GM12878 (cell line): ENCODE measurements at regions not wholly inside any gene's neighbourhood (a gene's known extent, or its start where the extent isn't known, plus 50 kb on each side); places are given as distances from the start of the nearest gene placed in this dataset.

Source experiments
- ATAC-seq: fragments of 200-7000 bp; cut with Tn5 transposase; 3 replicates; pipeline ENCODE4 v1.9.1; 2020; ENCODE audit warnings: mild to moderate bottlenecking, moderate library complexity
- BruUV-seq: library from RNA; stranded (reverse); fragments of 400-500 nt; replicated peaks from 2 replicates; lab custom pipeline; 2021; lab: Mats Ljungman, UMichigan
- CTCF ChIA-PET: fragments of 300-600 bp; sonication (Branson Sonifier 250); formaldehyde crosslinking; extraction: SDS; loops from one replicate; lab custom pipeline; 2021; ENCODE audit warnings: inconsistent platforms; lab: Yijun Ruan, JAX
- POLR2A ChIA-PET: fragments of 350-600 bp; formaldehyde crosslinking; extraction: SDS; loops from one replicate; lab custom pipeline; 2021; ENCODE audit warnings: inconsistent platforms; lab: Charles Lee
- RAD21 ChIA-PET: fragments of 300-600 bp; sonication (Branson Sonifier 250); formaldehyde crosslinking; loops from one replicate; lab custom pipeline; 2023; ENCODE audit warnings: antibody characterized with exemption; ENCODE audit not compliant: unreplicated experiment; lab: Charles Lee
- SMC1A ChIA-PET: fragments of 300-600 bp; sonication (Branson Sonifier 250); formaldehyde crosslinking; loops from one replicate; lab custom pipeline; 2023; ENCODE audit not compliant: unreplicated experiment, uncharacterized antibody; lab: Charles Lee
- DNase-seq: peaks from one replicate; pipeline ENCODE4 v3.0.0-alpha.2; 2011; ENCODE audit warnings: low read depth, low spot score
- FAIRE-seq: peaks from 3 replicates; lab custom pipeline; 2011; peaks lifted over from hg19 to GRCh38; lab: Jason Lieb, UNC
- H2AFZ ChIP-seq: 2 replicates; pipeline ENCODE4 v1.6.0; 2011; ENCODE audit warnings: low read depth, low read length, control low read depth; ENCODE audit not compliant: control insufficient read depth
- H3K27ac ChIP-seq: 2 replicates; pipeline ENCODE4 v1.5.1; 2011; ENCODE audit warnings: control low read depth; ENCODE audit not compliant: control insufficient read depth, insufficient read depth
- H3K27me3 ChIP-seq, 2 experiments: replicated peaks in 1 of 2; 2 replicates each; pipeline versions ENCODE4 v1.6.0 to v1.6.1; 2011; ENCODE audit warnings: low read length in 1 of 2; ENCODE audit not compliant: control insufficient read depth in 2 of 2, insufficient read depth in 2 of 2
- H3K36me3 ChIP-seq, 2 experiments: 2 replicates each; pipeline ENCODE4 v1.5.1; 2011; ENCODE audit warnings: low read length in 1 of 2; ENCODE audit not compliant: control insufficient read depth in 2 of 2, insufficient read depth in 2 of 2
- H3K4me1 ChIP-seq: 2 replicates; pipeline ENCODE4 v1.6.1; 2011; ENCODE audit warnings: mild to moderate bottlenecking, low read length, moderate library complexity, mixed read lengths; ENCODE audit not compliant: control insufficient read depth, insufficient read depth
- H3K4me2 ChIP-seq: 2 replicates; pipeline ENCODE4 v1.6.0; 2011; ENCODE audit warnings: control low read depth; ENCODE audit not compliant: control insufficient read depth, insufficient read depth
- H3K4me3 ChIP-seq: fragments of 200-600 bp; sonication (generic); 2 replicates; pipeline ENCODE4 v1.5.1; 2016
- H3K79me2 ChIP-seq: 2 replicates; pipeline ENCODE4 v1.6.0; 2011; ENCODE audit warnings: low read length; ENCODE audit not compliant: control insufficient read depth, insufficient read depth
- H3K9ac ChIP-seq: 2 replicates; pipeline ENCODE4 v1.8.0; 2011; ENCODE audit warnings: low read length, control low read depth, mixed read lengths; ENCODE audit not compliant: control insufficient read depth, insufficient read depth
- H3K9me3 ChIP-seq: replicated peaks from 3 replicates; pipeline ENCODE4 v1.5.1; 2011; ENCODE audit warnings: mild to moderate bottlenecking, low read length; ENCODE audit not compliant: control insufficient read depth, insufficient read depth
- H4K20me1 ChIP-seq: 2 replicates; pipeline ENCODE4 v1.6.0; 2011; ENCODE audit not compliant: control insufficient read depth, insufficient read depth
- CHD2 ChIP-seq: IDR thresholded peaks from 2 replicates; pipeline ENCODE4 v1.6.1; 2011; ENCODE audit warnings: low read depth, low read length, improper control_type of control experiment, borderline replicate concordance
- CUX1 ChIP-seq: IDR thresholded peaks from 2 replicates; pipeline ENCODE4 v1.6.1; 2012; ENCODE audit warnings: improper control_type of control experiment, low read depth, low read length; ENCODE audit not compliant: insufficient replicate concordance
- NR2C1 ChIP-seq: fragments of 450-650 bp; IDR thresholded peaks from 2 replicates; pipeline ENCODE4 v1.6.1; 2017; ENCODE audit warnings: antibody characterized with exemption, mild to moderate bottlenecking, moderate library complexity
- RFX5 ChIP-seq: IDR thresholded peaks from 2 replicates; pipeline ENCODE4 v1.6.1; 2011; ENCODE audit warnings: low read depth, low read length, improper control_type of control experiment
- SKIL ChIP-seq: fragments of 450-650 bp; IDR thresholded peaks from 2 replicates; pipeline ENCODE4 v1.6.1; 2017; ENCODE audit warnings: mild to moderate bottlenecking, low read depth, inconsistent platforms; ENCODE audit not compliant: poor library complexity, severe bottlenecking
- TCF7 ChIP-seq: IDR thresholded peaks from 2 replicates; pipeline ENCODE4 v1.6.1; 2014; ENCODE audit warnings: antibody characterized with exemption, borderline replicate concordance
- ZBTB33 ChIP-seq: fragments of 450-650 bp; IDR thresholded peaks from 2 replicates; pipeline ENCODE4 v1.6.1; 2017; ENCODE audit warnings: mild to moderate bottlenecking
- ZNF207 ChIP-seq: fragments of 450-650 bp; IDR thresholded peaks from 2 replicates; pipeline ENCODE4 v1.6.1; 2014; ENCODE audit warnings: antibody characterized with exemption, mild to moderate bottlenecking, borderline replicate concordance
- ZNF622 ChIP-seq: fragments of 450-650 bp; IDR thresholded peaks from 2 replicates; pipeline ENCODE4 v1.6.1; 2017; ENCODE audit warnings: mild to moderate bottlenecking, inconsistent platforms
- WGBS: methylation state at CpG from one replicate; pipeline ENCODE4 v1.1.6; 2016; ENCODE audit warnings: low lambda C conversion rate; ENCODE audit not compliant: insufficient replicate concordance, insufficient coverage; ENCODE audit errors: missing lambda C conversion rate; 5-methylcytosine and 5-hydroxymethylcytosine counted together
- in situ Hi-C: fragments of 300-500 bp; cut with MboI; formaldehyde crosslinking; loops from 9 replicates; pipeline ENCODE4 v1.14.3; 2018; ENCODE audit warnings: mixed read lengths
- intact Hi-C: fragments of 100-400 bp; cut with micrococcal nuclease; formaldehyde crosslinking; loops from one replicate; pipeline ENCODE4 v1.14.2; 2022; ENCODE audit not compliant: unreplicated experiment

- TF ChIP-seq CUX1 (no peak), CHD2 (no peak), ZNF622 (no peak)
- TF ChIP-seq, all 136 proteins: peak for 0
Observed at GRCh38 chr3:155019575-155019974, 60.5 kb upstream of the MME start (continued).

- Histone ChIP-seq H4K20me1 (no peaks in the 10 kb centered on the region), H3K9me3 (no peaks in the 10 kb centered on the region), H3K4me2 (no peak overlapping the region), H3K4me1 (no peaks in the 10 kb centered on the region), H3K27ac (no peak overlapping the region), H3K4me3 (no peak overlapping the region), H2AFZ (no peak overlapping the region), H3K27me3 (no peaks in the 10 kb centered on the region), H3K9ac (no peak overlapping the region), H3K79me2 (no peaks in the 10 kb centered on the region), H3K36me3 (no peaks in the 10 kb centered on the region)
- BruUV-seq, result no TSS peak
- in situ Hi-C loops (no loop called here), intact Hi-C loops (no loop called here)
- no peak for TF ChIP-seq TCF7
- TF ChIP-seq CHD2, result no peak
- TF ChIP-seq ZBTB33, result no peak
- no peak for TF ChIP-seq RFX5
- no peak for TF ChIP-seq NR2C1
- no peak for TF ChIP-seq ZNF207
- no peak for TF ChIP-seq SKIL
- DNase-seq (no peak), FAIRE-seq (no peak), ATAC-seq (no peak)
- ChIA-PET SMC1A (interaction anchor here (0.6 kb wide), 1 partner anchor 18 kb away, joined by 3 read pairs; no protein-coding TSS in a partner anchor), RAD21 (no interaction called here), CTCF (no interaction called here), POLR2A (no interaction called here)
- 35% methylated on average over 5 of the region's 5 CpGs for WGBS
Observed at GRCh38 chr3:155018621-155019330, 61.3 kb upstream of the MME start.
